ENCODE measurements at regions not wholly inside any gene's neighbourhood (a gene's known extent, or its start where the extent isn't known, plus 50 kb on each side); places are given as distances from the start of the nearest gene placed in this dataset.

DNA sequence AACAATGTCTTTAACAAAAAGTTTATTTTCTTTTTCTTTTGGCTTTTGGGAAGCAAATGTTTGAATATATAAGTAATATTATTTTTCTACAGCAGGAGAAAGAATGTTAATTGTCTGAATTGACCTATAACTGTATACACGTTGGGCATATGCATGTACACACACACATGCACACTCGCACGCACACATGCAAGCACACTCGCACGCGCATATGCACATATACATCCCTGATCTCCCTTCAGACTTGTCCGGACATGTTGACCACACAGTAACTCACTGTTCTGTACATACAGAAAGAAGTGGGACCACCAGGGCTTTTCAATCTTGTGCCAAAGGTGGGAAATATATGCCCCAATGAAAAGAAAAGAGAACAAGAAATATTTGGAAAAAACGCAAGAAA lies 245.1 kb upstream of the APCDD1 start:
- ChIA-PET RAD21 (ENCODE audit: low non-redundant PET in 1 of 2, low total read pairs in 2 of 2, uncharacterized antibody in 2 of 2, unreplicated experiment in 2 of 2) (no interaction called here), POLR2A (no interaction called here), CTCF (no interaction called here)
- no TSS peak for BruUV-seq (replicated peaks)
- no peaks in the 10 kb centered on the region for H3K9me3 ChIP-seq (ENCODE audit: control insufficient read depth in 1 of 2, insufficient read depth in 1 of 2, low read depth in 1 of 2, low read length in 2 of 2)
- H3K9ac ChIP-seq (ENCODE audit: low read length): no peak overlapping the region
- no peaks in the 10 kb centered on the region for H3K27me3 ChIP-seq (ENCODE audit: insufficient read depth, low read length)
- H2AFZ ChIP-seq (ENCODE audit: low read depth, low read length, poor library complexity, severe bottlenecking): no peak overlapping the region
- intact Hi-C loops (cut with micrococcal nuclease): no loop called here
- no peaks in the 10 kb centered on the region for H3K36me3 ChIP-seq (ENCODE audit: control insufficient read depth in 1 of 2, insufficient read depth in 2 of 2, low read length in 2 of 2)
- H3K4me2 ChIP-seq (ENCODE audit: low read length): no peak overlapping the region
- no peak overlapping the region for H3K27ac ChIP-seq (ENCODE audit: low read depth, low read length)
- ATAC-seq (no peak), DNase-seq (ENCODE audit: low read depth, low spot score) (no peak)
- no peaks in the 10 kb centered on the region for H3K9me2 ChIP-seq (ENCODE audit: insufficient read depth)
- TF ChIP-seq SP1 (IDR thresholded peaks at IDR 0.05; ENCODE audit: low read depth) (no peak), SIN3A (IDR thresholded peaks at IDR 0.05; ENCODE audit: low read depth) (no peak), FOSL1 (IDR thresholded peaks at IDR 0.05; ENCODE audit: low read depth) (no peak), EGR1 (IDR thresholded peaks at IDR 0.05; ENCODE audit: low read depth) (no peak), POLR2AphosphoS5 (IDR thresholded peaks at IDR 0.05; ENCODE audit: low read depth, low read length) (no peak), CEBPB (IDR thresholded peaks at IDR 0.05; ENCODE audit: low read depth) (no peak), EZH2phosphoT487 (IDR thresholded peaks at IDR 0.05; ENCODE audit: borderline replicate concordance) (no peak), EZH2 (IDR thresholded peaks at IDR 0.05) (no peak), POLR2A (IDR thresholded peaks at IDR 0.05; ENCODE audit: borderline replicate concordance, extremely low read depth, insufficient read depth, insufficient read length) (no peak), REST (IDR thresholded peaks at IDR 0.05; ENCODE audit: low read depth) (no peak), CBX3 (IDR thresholded peaks at IDR 0.05; ENCODE audit: low read depth) (no peak), ZBTB33 (IDR thresholded peaks at IDR 0.05; ENCODE audit: extremely low read depth, insufficient replicate concordance, low read length) (no peak)
- no peak overlapping the region for H3K4me3 ChIP-seq (replicated peaks in 1 of 2; ENCODE audit: low read depth in 1 of 2, low read length in 2 of 2)
- no peaks in the 10 kb centered on the region for H3K79me2 ChIP-seq (ENCODE audit: insufficient read depth, low read length)
- no peaks in the 10 kb centered on the region for H4K20me1 ChIP-seq (ENCODE audit: insufficient read depth)
- no peaks in the 10 kb centered on the region for H3K4me1 ChIP-seq (ENCODE audit: control insufficient read depth in 1 of 2, insufficient read depth in 2 of 2, low read length in 2 of 2)

Measured in HCT116 (cell line).